ENCODE measurements at regions not wholly inside any gene's neighbourhood (a gene's known extent, or its start where the extent isn't known, plus 50 kb on each side); places are given as distances from the start of the nearest gene placed in this dataset.
"Not testable (repeated sequence)": the region's sequence is repeated elsewhere in the genome, so short reads cannot be mapped to it uniquely, and the experiment has no call there.

DNA sequence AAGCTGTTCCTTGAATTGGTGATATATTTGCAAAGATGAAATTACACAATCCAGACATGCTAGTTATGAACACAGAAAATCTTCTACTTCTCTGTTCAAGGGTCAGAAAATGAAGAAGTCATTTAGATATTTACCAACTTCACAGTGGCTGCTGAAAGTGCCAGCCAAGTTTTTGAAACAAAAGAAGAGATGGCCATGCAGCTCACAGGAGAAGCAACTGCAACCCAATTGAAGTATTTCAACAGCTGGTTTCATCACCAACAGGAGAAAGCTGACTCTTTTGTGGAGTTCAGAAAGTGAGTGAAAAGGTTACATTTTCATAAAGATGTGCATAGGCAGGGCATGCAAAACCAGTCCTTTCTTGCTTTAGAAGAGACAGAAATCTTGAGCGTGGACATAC is 70.1 kb upstream of the LSM6 start:
- TF ChIP-seq POLR2A (IDR thresholded peaks at IDR 0.05) = no peak
- TF ChIP-seq, protein P1, sequence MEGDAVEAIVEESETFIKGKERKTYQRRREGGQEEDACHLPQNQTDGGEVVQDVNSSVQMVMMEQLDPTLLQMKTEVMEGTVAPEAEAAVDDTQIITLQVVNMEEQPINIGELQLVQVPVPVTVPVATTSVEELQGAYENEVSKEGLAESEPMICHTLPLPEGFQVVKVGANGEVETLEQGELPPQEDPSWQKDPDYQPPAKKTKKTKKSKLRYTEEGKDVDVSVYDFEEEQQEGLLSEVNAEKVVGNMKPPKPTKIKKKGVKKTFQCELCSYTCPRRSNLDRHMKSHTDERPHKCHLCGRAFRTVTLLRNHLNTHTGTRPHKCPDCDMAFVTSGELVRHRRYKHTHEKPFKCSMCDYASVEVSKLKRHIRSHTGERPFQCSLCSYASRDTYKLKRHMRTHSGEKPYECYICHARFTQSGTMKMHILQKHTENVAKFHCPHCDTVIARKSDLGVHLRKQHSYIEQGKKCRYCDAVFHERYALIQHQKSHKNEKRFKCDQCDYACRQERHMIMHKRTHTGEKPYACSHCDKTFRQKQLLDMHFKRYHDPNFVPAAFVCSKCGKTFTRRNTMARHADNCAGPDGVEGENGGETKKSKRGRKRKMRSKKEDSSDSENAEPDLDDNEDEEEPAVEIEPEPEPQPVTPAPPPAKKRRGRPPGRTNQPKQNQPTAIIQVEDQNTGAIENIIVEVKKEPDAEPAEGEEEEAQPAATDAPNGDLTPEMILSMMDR (IDR thresholded peaks at IDR 0.05) = no peak
- no peak for DNase-seq
- Histone ChIP-seq H3K36me3 (no peaks in the 10 kb centered on the region), H3K27me3 (no peaks in the 10 kb centered on the region), H3K4me3 (no peak overlapping the region), H3K4me1 (no peaks in the 10 kb centered on the region), H3K27ac (no peak overlapping the region), H3K9me3 (no peaks in the 10 kb centered on the region)

DNA sequence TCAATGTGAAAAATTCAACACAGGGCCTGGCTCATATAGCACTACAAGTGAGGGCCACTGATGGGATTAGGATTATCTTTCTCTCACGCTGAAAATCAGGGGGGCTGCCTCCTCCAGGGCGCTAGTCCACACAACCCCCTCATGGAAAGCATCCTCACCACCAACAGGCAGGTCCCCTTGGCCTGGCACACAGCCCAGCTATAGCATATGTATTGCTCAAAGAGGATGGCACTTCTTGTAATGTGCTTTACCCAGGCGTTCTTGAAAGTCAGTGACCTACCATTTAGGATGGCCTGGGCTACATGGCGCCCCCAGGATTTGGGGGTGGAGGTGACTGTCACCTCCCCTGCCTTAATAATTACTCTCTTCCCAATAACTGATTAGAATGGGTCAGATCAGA is 71.0 kb upstream of the LSM6 start:
- TF ChIP-seq, protein P1 (IDR thresholded peaks at IDR 0.05) = no peak
- Histone ChIP-seq H3K27ac (no peak overlapping the region), H3K4me3 (no peak overlapping the region), H3K36me3 (no peaks in the 10 kb centered on the region), H3K4me1 (no peaks in the 10 kb centered on the region), H3K9me3 (no peaks in the 10 kb centered on the region), H3K27me3 (no peaks in the 10 kb centered on the region)
- DNase-seq = no peak

DNA sequence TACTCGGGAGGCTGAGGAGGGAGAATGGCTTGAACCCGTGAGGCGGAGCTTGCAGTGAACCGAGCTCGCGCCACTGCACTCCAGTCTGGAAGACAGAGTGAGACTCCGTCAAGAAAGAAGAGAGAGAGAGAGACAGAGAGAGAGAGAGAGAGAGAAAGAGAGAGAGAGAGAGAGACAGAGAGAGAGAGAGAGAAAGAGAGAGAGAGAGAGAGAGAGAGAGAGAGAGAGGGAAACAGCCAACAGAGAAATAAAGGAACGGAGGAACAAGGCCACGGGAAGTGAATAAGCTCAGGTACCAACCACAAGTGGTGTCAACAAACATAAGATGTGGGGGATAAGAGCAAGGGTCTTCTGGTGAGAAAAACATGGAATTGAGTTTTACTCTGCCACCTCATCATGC is 71.5 kb upstream of the LSM6 start:
- H3K9me3 ChIP-seq, H3K4me1 ChIP-seq, DNase-seq, H3K4me3 ChIP-seq, H3K27ac ChIP-seq, H3K27me3 ChIP-seq, H3K36me3 ChIP-seq: not testable (repeated sequence)

DNA sequence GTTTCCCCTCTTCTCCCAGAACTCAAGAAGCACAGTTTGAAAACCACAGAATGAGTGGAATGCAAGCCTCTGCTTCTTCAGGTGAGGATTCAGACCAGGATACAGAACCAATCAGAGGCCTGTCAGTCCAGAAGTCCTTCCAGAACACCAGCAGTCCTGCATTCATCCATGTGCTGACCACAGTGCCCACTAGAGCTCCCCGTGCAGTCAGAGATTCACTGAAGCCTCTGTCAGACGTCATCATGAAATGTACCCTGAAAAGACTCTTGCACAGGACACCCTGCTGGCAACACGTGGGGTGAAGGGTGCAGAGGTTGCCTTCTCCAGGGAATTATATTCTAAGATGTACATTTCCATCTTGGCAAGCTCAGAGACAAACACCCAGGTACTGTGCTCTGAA is 75.9 kb upstream of the LSM6 start:
- TF ChIP-seq, protein P1 (IDR thresholded peaks at IDR 0.05) = no peak
- TF ChIP-seq POLR2A (IDR thresholded peaks at IDR 0.05) = no peak
- Histone ChIP-seq H3K36me3 (no peaks in the 10 kb centered on the region), H3K4me1 (no peaks in the 10 kb centered on the region), H3K4me3 (no peak overlapping the region), H3K27ac (no peak overlapping the region), H3K27me3 (no peaks in the 10 kb centered on the region), H3K9me3 (no peaks in the 10 kb centered on the region)
- DNase-seq = no peak

DNA sequence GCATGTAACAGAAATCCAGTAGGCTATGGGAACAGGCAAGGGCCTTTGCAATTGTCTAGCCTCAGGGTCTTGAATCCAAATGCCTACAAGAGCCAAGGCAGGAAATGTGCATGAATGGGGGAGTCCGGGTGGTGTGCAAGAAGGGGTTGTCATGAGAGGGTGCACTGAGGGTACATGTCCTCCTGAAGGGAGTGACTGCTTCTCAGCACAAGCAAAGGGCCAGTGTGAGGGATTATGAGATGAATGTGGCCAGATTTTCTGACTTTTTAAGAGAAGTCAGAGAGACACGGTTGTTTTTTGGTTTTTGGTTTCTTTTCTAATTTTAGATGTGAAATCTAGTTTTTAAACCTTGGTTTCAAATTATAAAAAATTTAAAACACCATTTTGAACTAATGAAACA is 76.5 kb upstream of the LSM6 start:
- no peak for DNase-seq
- Histone ChIP-seq H3K9me3 (no peaks in the 10 kb centered on the region), H3K4me3 (no peak overlapping the region), H3K27ac (no peak overlapping the region), H3K27me3 (no peaks in the 10 kb centered on the region), H3K36me3 (no peaks in the 10 kb centered on the region), H3K4me1 (no peaks in the 10 kb centered on the region)
- TF ChIP-seq, protein P1 (IDR thresholded peaks at IDR 0.05) = no peak
- TF ChIP-seq POLR2A (IDR thresholded peaks at IDR 0.05) = no peak

DNA sequence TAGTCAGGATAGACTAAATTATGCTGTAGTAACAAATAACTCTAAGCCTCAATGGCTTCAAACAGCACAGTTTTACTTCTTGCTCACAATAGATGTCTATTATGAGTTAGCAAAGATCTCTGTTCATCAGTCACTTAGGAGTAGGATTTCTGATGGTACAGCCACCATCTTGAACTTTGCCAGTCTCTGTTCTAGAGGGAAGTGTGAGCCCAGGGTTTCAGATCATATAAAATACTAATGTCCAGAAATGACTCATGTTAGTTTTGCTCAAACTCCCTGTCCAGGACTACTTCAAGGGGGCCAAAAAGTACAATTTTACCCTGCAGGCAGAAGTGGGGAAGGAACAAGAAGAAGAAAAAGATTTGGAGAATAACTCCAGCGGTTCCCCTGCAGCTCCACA is 77.1 kb upstream of the LSM6 start:
- H3K27me3 ChIP-seq = no peaks in the 10 kb centered on the region

More for the DNA sequence above, 77.1 kb upstream of the LSM6 start:
- no peak for DNase-seq
- H3K4me1 ChIP-seq = no peaks in the 10 kb centered on the region
- TF ChIP-seq, protein P1 (IDR thresholded peaks at IDR 0.05) = no peak
- no peak for TF ChIP-seq POLR2A (IDR thresholded peaks at IDR 0.05)
- no peaks in the 10 kb centered on the region for H3K36me3 ChIP-seq
- no peaks in the 10 kb centered on the region for H3K9me3 ChIP-seq
- H3K4me3 ChIP-seq = no peak overlapping the region
- no peak overlapping the region for H3K27ac ChIP-seq

Measured in Peyer's patch (tissue), 4 donors.